ENCODE measurements at regions not wholly inside any gene's neighbourhood (a gene's known extent, or its start where the extent isn't known, plus 50 kb on each side); places are given as distances from the start of the nearest gene placed in this dataset.

- no peaks in the 10 kb centered on the region for H3K4me1 ChIP-seq (ENCODE audit: insufficient read depth, low read length, poor library complexity, severe bottlenecking)
- H3K4me3 ChIP-seq (ENCODE audit: low read length, poor library complexity, severe bottlenecking), result no peak overlapping the region
- no peaks in the 10 kb centered on the region for H3K9me2 ChIP-seq (replicated peaks; ENCODE audit: low read depth, low read length)
- H3K27me3 ChIP-seq (ENCODE audit: insufficient read depth, low read length, poor library complexity, severe bottlenecking), result no peaks in the 10 kb centered on the region
- no peaks in the 10 kb centered on the region for H4K20me1 ChIP-seq (ENCODE audit: insufficient read depth, low read length, poor library complexity, severe bottlenecking)
- H3K79me2 ChIP-seq (ENCODE audit: insufficient read depth, low read length), result no peaks in the 10 kb centered on the region
- TF ChIP-seq CTCF (conservative IDR thresholded peaks at IDR 0.05; ENCODE audit: low read length) (no peak), EZH2phosphoT487 (IDR thresholded peaks at IDR 0.05; ENCODE audit: borderline replicate concordance) (no peak)
- H3K9me3 ChIP-seq (ENCODE audit: insufficient read depth, low read depth, low read length), result no peaks in the 10 kb centered on the region
- no peaks in the 10 kb centered on the region for H3F3A ChIP-seq (ENCODE audit: low read depth)
- no peaks in the 10 kb centered on the region for H3K36me3 ChIP-seq (ENCODE audit: insufficient read depth, low read length)
- H2AFZ ChIP-seq (ENCODE audit: low read length), result no peak overlapping the region
- no peak overlapping the region for H3K4me2 ChIP-seq (ENCODE audit: low read depth, low read length, poor library complexity, severe bottlenecking)
- H3K9ac ChIP-seq (ENCODE audit: low read depth, low read length, poor library complexity, severe bottlenecking), result no peak overlapping the region
These were observed 466.3 kb downstream of the NAF1 start for GRCh38 chr4:162700358-162700757.

GRCh38 chr4:162699629-162700028 lies 467.1 kb downstream of the NAF1 start:
- no peaks in the 10 kb centered on the region for H3K9me2 ChIP-seq (replicated peaks; ENCODE audit: low read depth, low read length)
- no peaks in the 10 kb centered on the region for H3K9me3 ChIP-seq (ENCODE audit: insufficient read depth, low read depth, low read length)
- H3F3A ChIP-seq (ENCODE audit: low read depth), result no peaks in the 10 kb centered on the region
- no peaks in the 10 kb centered on the region for H3K27me3 ChIP-seq (ENCODE audit: insufficient read depth, low read length, poor library complexity, severe bottlenecking)
- no peaks in the 10 kb centered on the region for H3K4me1 ChIP-seq (ENCODE audit: insufficient read depth, low read length, poor library complexity, severe bottlenecking)
- no peak overlapping the region for H3K9ac ChIP-seq (ENCODE audit: low read depth, low read length, poor library complexity, severe bottlenecking)
- no peak overlapping the region for H3K4me2 ChIP-seq (ENCODE audit: low read depth, low read length, poor library complexity, severe bottlenecking)
- H3K36me3 ChIP-seq (ENCODE audit: insufficient read depth, low read length), result no peaks in the 10 kb centered on the region
- H3K79me2 ChIP-seq (ENCODE audit: insufficient read depth, low read length), result no peaks in the 10 kb centered on the region
- H4K20me1 ChIP-seq (ENCODE audit: insufficient read depth, low read length, poor library complexity, severe bottlenecking), result no peaks in the 10 kb centered on the region
- TF ChIP-seq EZH2phosphoT487 (IDR thresholded peaks at IDR 0.05; ENCODE audit: borderline replicate concordance) (no peak), CTCF (conservative IDR thresholded peaks at IDR 0.05; ENCODE audit: low read length) (no peak)
- no peak overlapping the region for H2AFZ ChIP-seq (ENCODE audit: low read length)
- H3K4me3 ChIP-seq (ENCODE audit: low read length, poor library complexity, severe bottlenecking), result no peak overlapping the region

- no peak overlapping the region for H2AFZ ChIP-seq (ENCODE audit: low read length)
- H3K4me1 ChIP-seq (ENCODE audit: insufficient read depth, low read length, poor library complexity, severe bottlenecking), result no peaks in the 10 kb centered on the region
- no peaks in the 10 kb centered on the region for H3K9me2 ChIP-seq (replicated peaks; ENCODE audit: low read depth, low read length)
- H3F3A ChIP-seq (ENCODE audit: low read depth), result no peaks in the 10 kb centered on the region
- TF ChIP-seq CTCF (conservative IDR thresholded peaks at IDR 0.05; ENCODE audit: low read length) (no peak), EZH2phosphoT487 (IDR thresholded peaks at IDR 0.05; ENCODE audit: borderline replicate concordance) (no peak)
- no peaks in the 10 kb centered on the region for H3K27me3 ChIP-seq (ENCODE audit: insufficient read depth, low read length, poor library complexity, severe bottlenecking)
- no peaks in the 10 kb centered on the region for H3K36me3 ChIP-seq (ENCODE audit: insufficient read depth, low read length)
- no peaks in the 10 kb centered on the region for H4K20me1 ChIP-seq (ENCODE audit: insufficient read depth, low read length, poor library complexity, severe bottlenecking)
- no peak overlapping the region for H3K4me3 ChIP-seq (ENCODE audit: low read length, poor library complexity, severe bottlenecking)
- no peaks in the 10 kb centered on the region for H3K9me3 ChIP-seq (ENCODE audit: insufficient read depth, low read depth, low read length)
- H3K79me2 ChIP-seq (ENCODE audit: insufficient read depth, low read length), result no peaks in the 10 kb centered on the region
- no peak overlapping the region for H3K4me2 ChIP-seq (ENCODE audit: low read depth, low read length, poor library complexity, severe bottlenecking)
- no peak overlapping the region for H3K9ac ChIP-seq (ENCODE audit: low read depth, low read length, poor library complexity, severe bottlenecking)
These were observed 481.3 kb downstream of the NAF1 start for GRCh38 chr4:162685410-162685809.

All from Loucy (cell line).